Suprapubic skin (tissue), 4 donors: ENCODE measurements at regions not wholly inside any gene's neighbourhood (a gene's known extent, or its start where the extent isn't known, plus 50 kb on each side); places are given as distances from the start of the nearest gene placed in this dataset.
"Not testable (repeated sequence)": the region's sequence is repeated elsewhere in the genome, so short reads cannot be mapped to it uniquely, and the experiment has no call there.

Experiments
- DNase-seq, 2 donors: peaks; one replicate each; pipeline ENCODE4 v3.0.0-alpha.2; 2019; ENCODE audit warnings: low spot score in 2 of 2
- H3K27ac ChIP-seq: fragments of 200-600 bp; sonication (generic); one replicate; pipeline ENCODE4 v1.5.1; 2019
- H3K27me3 ChIP-seq: fragments of 200-600 bp; sonication (generic); one replicate; pipeline ENCODE4 v1.5.1; 2019
- H3K36me3 ChIP-seq: fragments of 200-600 bp; sonication (generic); one replicate; pipeline ENCODE4 v1.5.1; 2019
- H3K4me1 ChIP-seq: fragments of 200-600 bp; sonication (generic); one replicate; pipeline ENCODE4 v1.5.1; 2019
- H3K4me3 ChIP-seq: fragments of 200-600 bp; sonication (generic); one replicate; pipeline ENCODE4 v1.5.1; 2019; ENCODE audit warnings: mild to moderate bottlenecking
- H3K9me3 ChIP-seq: fragments of 200-600 bp; sonication (generic); one replicate; pipeline ENCODE4 v1.5.1; 2019
- CTCF ChIP-seq, 2 donors: fragments of 200-600 bp in 1 of 2; fragments of 450-650 bp in 1 of 2; sonication (generic) in 1 of 2; IDR thresholded peaks; one replicate each; pipeline ENCODE4 v1.5.1; 2016 to 2019; ENCODE audit warnings: antibody characterized with exemption in 2 of 2, mild to moderate bottlenecking in 1 of 2, moderate library complexity in 1 of 2
- EP300 ChIP-seq: sonication (generic); formaldehyde crosslinking; IDR thresholded peaks from one replicate; pipeline ENCODE4 v1.6.1; 2017; ENCODE audit warnings: antibody characterized with exemption
- POLR2A ChIP-seq, 2 donors: fragments of 450-650 bp; IDR thresholded peaks; one replicate each; pipeline ENCODE4 v1.6.1; 2017; ENCODE audit warnings: antibody characterized with exemption in 2 of 2, mild to moderate bottlenecking in 2 of 2, moderate library complexity in 2 of 2
- POLR2AphosphoS5 ChIP-seq, 3 donors: sonication (generic); formaldehyde crosslinking; IDR thresholded peaks; one replicate each; pipeline ENCODE4 v1.6.1; 2017; ENCODE audit warnings: antibody characterized with exemption in 3 of 3
- WGBS: methylation state at CpG from one replicate; pipeline ENCODE4 v1.1.5; 2018; 5-methylcytosine and 5-hydroxymethylcytosine counted together

DNA sequence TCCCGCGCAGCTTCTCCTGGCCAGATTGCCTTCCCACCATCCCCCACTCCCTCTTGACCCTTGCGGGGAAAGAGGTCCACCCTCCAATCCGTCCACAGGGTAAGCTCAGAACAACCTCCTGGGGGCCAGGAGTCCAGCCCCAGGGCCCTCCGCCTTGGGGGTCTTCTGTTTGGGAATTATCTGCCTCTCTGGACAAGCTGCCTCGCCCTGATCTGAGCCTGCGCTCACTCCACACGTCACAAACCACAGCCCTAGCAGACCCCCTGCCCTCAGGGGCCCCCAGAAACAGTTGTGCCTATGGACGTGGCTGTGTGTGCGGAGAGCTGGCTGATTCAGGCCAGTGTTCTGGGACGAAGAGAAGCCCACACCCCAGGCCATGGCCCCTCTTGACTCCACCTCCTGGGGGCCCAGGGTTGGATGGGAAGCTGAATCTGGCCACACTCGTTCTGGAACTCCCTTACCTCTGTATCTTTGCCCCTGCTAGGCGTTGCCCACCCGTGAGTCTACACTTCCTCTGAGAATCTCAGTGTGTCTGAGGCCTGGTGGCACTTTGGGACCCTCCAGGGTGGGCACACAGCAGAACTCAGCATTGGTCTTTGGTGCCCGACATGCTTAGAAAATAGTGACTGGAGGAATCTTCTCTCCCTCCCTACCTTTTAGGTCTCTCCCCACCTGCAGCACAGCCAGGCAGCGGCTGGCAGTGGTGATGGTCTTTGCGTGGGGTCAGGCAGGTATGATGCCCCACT is 119.9 kb upstream of the SMURF2 start:
- Histone ChIP-seq H3K9me3 (no peaks in the 10 kb centered on the region), H3K27me3 (no peaks in the 10 kb centered on the region), H3K4me3 (peak overlapping the region; percentile 69), H3K36me3 (peaks cover 39% of the 10 kb centered on the region), H3K4me1 (peaks cover 67% of the 10 kb centered on the region), H3K27ac (peak overlapping the region; percentile 81)
- 87% methylated on average over 9 of the region's 17 CpGs for WGBS
- TF ChIP-seq CTCF (IDR thresholded peaks at IDR 0.05) (no peak), POLR2A (IDR thresholded peaks at IDR 0.05) (no peak), POLR2AphosphoS5 (IDR thresholded peaks at IDR 0.05) (no peak), EP300 (no peak)
- DNase-seq, result peak; percentile 71 to 76

DNA sequence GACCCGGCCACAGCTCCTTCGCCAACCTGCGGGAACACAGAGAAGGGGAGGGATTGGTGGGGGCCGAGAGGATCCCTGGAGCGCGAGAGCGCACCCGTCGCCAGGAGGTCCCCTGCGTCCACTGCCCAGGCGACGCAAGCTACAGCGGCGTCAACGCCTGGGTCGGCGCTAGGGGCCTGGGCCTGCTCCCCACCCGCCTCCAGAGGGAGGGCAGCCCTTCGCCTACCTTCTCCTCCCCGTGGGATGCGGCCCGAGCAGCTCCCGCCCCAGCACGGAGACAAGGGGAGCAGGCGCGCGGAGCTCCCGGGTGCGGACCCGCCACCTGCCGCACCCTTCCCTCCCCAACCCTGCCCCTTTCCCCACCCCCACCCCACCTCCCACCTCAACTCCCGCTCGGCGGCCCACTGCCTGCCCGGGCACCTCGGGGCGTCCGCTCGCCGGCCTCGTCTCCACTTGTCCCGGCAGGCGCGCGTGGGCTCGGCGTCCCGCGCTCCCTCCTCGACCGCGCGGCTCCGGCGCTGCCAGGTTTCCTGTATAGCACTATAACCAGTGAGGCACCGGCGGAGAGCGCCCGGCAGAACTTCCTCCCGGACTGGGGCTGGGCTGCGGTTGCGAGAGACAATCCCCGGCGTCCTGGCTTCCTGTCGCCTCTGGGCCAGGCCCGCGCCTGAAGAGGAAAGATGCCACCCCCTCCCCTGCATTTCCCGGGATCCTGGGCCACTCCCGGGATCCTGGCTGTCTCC is 119.1 kb upstream of the SMURF2 start:
- Histone ChIP-seq H3K4me3 (peak overlapping the region; percentile 69), H3K9me3 (no peaks in the 10 kb centered on the region), H3K36me3 (peaks cover 31% of the 10 kb centered on the region), H3K27me3 (no peaks in the 10 kb centered on the region), H3K4me1 (peaks cover 66% of the 10 kb centered on the region), H3K27ac (peak overlapping the region; percentile 81)
- peak; percentile 85 to 91 for DNase-seq
- 6% methylated on average over 21 of the region's 69 CpGs for WGBS
- TF ChIP-seq POLR2A (IDR thresholded peaks at IDR 0.05) (no peak), CTCF (IDR thresholded peaks at IDR 0.05) (no peak), EP300 (no peak), POLR2AphosphoS5 (IDR thresholded peaks at IDR 0.05) (no peak)

DNA sequence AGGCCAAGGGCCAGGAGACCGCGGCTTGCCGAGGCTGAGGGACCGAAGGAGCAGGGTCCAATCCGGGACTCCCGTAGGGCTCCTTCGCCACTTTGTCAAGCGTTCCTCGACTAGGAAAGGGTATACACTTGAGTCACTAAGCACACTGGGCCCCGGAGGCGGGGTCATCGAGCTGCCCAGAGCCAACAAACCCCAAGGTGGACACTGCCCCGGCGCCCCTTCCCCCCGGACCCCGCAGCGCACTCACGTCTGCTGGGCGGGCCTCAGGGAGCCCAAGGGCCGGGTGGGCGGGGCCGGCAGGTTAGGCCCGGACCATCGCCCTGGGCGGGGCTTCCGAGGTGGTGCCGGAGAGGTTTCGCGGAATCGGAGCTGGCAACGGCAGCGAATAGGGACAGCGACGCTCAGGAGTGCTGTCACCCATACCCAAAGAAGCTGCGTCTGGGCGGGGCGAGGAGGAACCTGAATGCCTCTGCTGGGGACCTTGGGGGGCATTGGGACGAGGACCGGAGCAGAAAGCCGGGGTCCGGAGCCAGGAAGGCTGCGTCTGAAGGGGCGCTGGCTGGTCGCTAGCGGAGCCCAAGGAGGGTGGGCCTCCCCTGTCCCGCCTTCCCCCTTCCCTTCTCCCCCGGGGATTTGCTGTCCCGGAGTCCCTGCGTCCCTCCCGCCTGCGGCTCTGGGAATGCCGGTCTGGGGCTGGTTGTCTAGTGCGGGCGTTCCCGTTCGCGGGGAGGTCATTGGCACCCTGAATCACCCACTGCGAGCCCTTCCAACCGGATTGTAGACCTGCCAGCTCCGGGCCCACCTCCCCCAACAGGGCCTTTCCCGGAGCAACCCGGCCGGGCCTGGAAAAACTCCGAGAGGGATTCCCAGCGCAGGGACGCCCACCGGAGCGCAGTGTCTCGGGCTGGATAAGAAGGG is 118.2 kb upstream of the SMURF2 start:
- DNase-seq, result peak; percentile 83 to 85
- Histone ChIP-seq H3K27ac (peak overlapping the region; percentile 81), H3K27me3 (no peaks in the 10 kb centered on the region), H3K9me3 (no peaks in the 10 kb centered on the region), H3K4me3 (peak overlapping the region; percentile 69), H3K36me3 (peaks cover 22% of the 10 kb centered on the region), H3K4me1 (peaks cover 62% of the 10 kb centered on the region)
- 14% methylated on average over 4 of the region's 69 CpGs for WGBS
- TF ChIP-seq EP300 (no peak), CTCF (IDR thresholded peaks at IDR 0.05) (no peak), POLR2AphosphoS5 (IDR thresholded peaks at IDR 0.05) (no peak), POLR2A (IDR thresholded peaks at IDR 0.05) (no peak)

DNA sequence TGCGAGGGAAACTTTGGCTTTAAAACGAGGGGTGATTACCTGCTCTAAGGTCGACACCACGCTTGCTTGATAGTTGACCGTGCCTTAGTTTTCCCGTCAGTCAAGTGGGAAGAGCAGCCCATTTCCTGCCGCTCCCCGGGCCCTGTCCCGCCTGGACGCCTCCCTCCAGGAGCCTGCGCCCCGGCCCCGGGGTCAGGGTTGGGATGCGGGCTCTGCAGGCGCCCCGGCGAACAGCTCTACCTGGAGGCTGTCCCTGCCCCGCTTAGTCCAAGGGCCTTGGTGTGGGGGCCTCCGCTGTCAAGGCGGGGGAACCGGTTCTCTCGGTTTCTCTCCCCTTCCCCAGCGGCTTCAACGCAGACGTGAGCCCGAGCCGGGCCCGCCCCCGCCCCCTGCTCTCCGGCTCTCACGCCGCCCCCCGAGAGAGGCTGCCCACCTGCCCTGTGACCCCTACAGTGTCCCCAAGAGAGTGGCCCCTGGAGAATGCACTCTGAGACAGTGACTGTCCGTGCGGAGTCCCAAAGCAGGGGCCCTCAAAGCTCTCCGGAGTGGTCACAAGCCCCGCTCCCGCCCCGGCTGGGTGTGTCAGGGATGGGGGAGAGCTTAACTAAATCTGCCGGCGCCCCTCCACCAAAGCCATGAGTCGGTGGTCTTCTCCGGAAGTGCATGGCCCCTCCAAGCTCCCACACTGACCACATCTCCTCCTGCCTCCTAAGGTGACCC is 117.4 kb upstream of the SMURF2 start:
- 26% methylated on average over 8 of the region's 43 CpGs for WGBS
- Histone ChIP-seq H3K27me3 (no peaks in the 10 kb centered on the region), H3K4me3 (peak overlapping the region; percentile 69), H3K27ac (peak overlapping the region; percentile 81), H3K9me3 (no peaks in the 10 kb centered on the region), H3K4me1 (peaks cover 62% of the 10 kb centered on the region), H3K36me3 (peaks cover 14% of the 10 kb centered on the region)
- no peak for TF ChIP-seq POLR2A (IDR thresholded peaks at IDR 0.05)
- no peak for TF ChIP-seq EP300
- TF ChIP-seq POLR2AphosphoS5 (IDR thresholded peaks at IDR 0.05), result no peak
- TF ChIP-seq CTCF (IDR thresholded peaks at IDR 0.05), result no peak
- peak in 1 of 2 donors; percentile 83 for DNase-seq

- H3K27me3 ChIP-seq, H3K9me3 ChIP-seq, H3K36me3 ChIP-seq, H3K27ac ChIP-seq: not testable (repeated sequence)
- 30% methylated on average over 13 of the region's 13 CpGs for WGBS
- Histone ChIP-seq H3K4me1 (peaks cover 67% of the 10 kb centered on the region), H3K4me3 (peak overlapping the region; percentile 69)
- DNase-seq, result peak in 1 of 2 donors; percentile 40
Observed at GRCh38 chr17:64779098-64779375, 116.9 kb upstream of the SMURF2 start.
